ENCODE measurements at regions not wholly inside any gene's neighbourhood (a gene's known extent, or its start where the extent isn't known, plus 50 kb on each side); places are given as distances from the start of the nearest gene placed in this dataset.

GRCh38 chr18:45378308-45378707, 237.0 kb upstream of the SLC14A2 start:
- TF ChIP-seq CTCF (IDR thresholded peaks at IDR 0.05), result no peak
- TF ChIP-seq ZFX (IDR thresholded peaks at IDR 0.05; ENCODE audit: borderline replicate concordance), result no peak

All from 22Rv1 (cell line).